Astrocyte of the spinal cord (primary cell): ENCODE measurements at regions not wholly inside any gene's neighbourhood (a gene's known extent, or its start where the extent isn't known, plus 50 kb on each side); places are given as distances from the start of the nearest gene placed in this dataset.

ENCODE experiments used
- DNase-seq: peaks from one replicate; pipeline ENCODE4 v3.0.0; 2011; ENCODE audit warnings: low read depth, low spot score
- H3K4me3 ChIP-seq: 2 replicates; pipeline ENCODE4 v1.5.1; 2011; ENCODE audit warnings: low read depth, mild to moderate bottlenecking, low read length, moderate library complexity
- CTCF ChIP-seq: IDR thresholded peaks from 2 replicates; pipeline ENCODE4 v1.5.1; 2012; ENCODE audit warnings: low read depth, mild to moderate bottlenecking, low read length, inconsistent platforms
- in situ Hi-C: cut with HindIII; loops from 2 replicates; pipeline ENCODE4 v1.10.0; 2017; ENCODE audit warnings: low sequenced_read_pairs

- in situ Hi-C loops: no loop called here
- H3K4me3 ChIP-seq: no peak overlapping the region
- TF ChIP-seq CTCF: no peak
- DNase-seq: no peak
Measured at GRCh38 chr6:8758412-8758811, 323.1 kb upstream of the SLC35B3 start.

- DNase-seq: no peak
- in situ Hi-C loops: no loop called here
- TF ChIP-seq CTCF: no peak
- no peak overlapping the region for H3K4me3 ChIP-seq
Measured at GRCh38 chr6:8750627-8751026, 315.3 kb upstream of the SLC35B3 start.

GRCh38 chr6:8749465-8749864 is 314.1 kb upstream of the SLC35B3 start:
- no peak for TF ChIP-seq CTCF
- DNase-seq: no peak
- in situ Hi-C loops: no loop called here
- H3K4me3 ChIP-seq: no peak overlapping the region

- no peak for TF ChIP-seq CTCF
Measured at GRCh38 chr6:8743170-8743745, 307.9 kb upstream of the SLC35B3 start.

GRCh38 chr6:8739454-8739853 is 304.1 kb upstream of the SLC35B3 start:
- no peak for DNase-seq
- in situ Hi-C loops: no loop called here
- no peak overlapping the region for H3K4me3 ChIP-seq
- TF ChIP-seq CTCF: no peak

More at GRCh38 chr6:8743170-8743745, 307.9 kb upstream of the SLC35B3 start:
- DNase-seq: no peak
- in situ Hi-C loops: no loop called here
- no peak overlapping the region for H3K4me3 ChIP-seq

- H3K4me3 ChIP-seq: no peak overlapping the region
- DNase-seq: no peak
- no peak for TF ChIP-seq CTCF
- in situ Hi-C loops: no loop called here
Measured at GRCh38 chr6:8738951-8739350, 303.6 kb upstream of the SLC35B3 start.
